ENCODE measurements at regions not wholly inside any gene's neighbourhood (a gene's known extent, or its start where the extent isn't known, plus 50 kb on each side); places are given as distances from the start of the nearest gene placed in this dataset.
"Not testable (repeated sequence)": the region's sequence is repeated elsewhere in the genome, so short reads cannot be mapped to it uniquely, and the experiment has no call there.

- no peak for DNase-seq
These were observed 110.1 kb upstream of the GBE1 start for GRCh38 chr3:81871358-81872155.

- no peak for DNase-seq
These were observed 107.9 kb upstream of the GBE1 start for GRCh38 chr3:81869382-81869781.

GRCh38 chr3:81868597-81868996, 107.2 kb upstream of the GBE1 start:
- no peak for DNase-seq

GRCh38 chr3:81867875-81868274, 106.4 kb upstream of the GBE1 start:
- DNase-seq = no peak

- not testable (repeated sequence) for DNase-seq
These were observed 103.7 kb upstream of the GBE1 start for GRCh38 chr3:81865164-81865563.

- no peak for DNase-seq
These were observed 102.8 kb upstream of the GBE1 start for GRCh38 chr3:81864272-81864671.

GRCh38 chr3:81863756-81864155, 102.3 kb upstream of the GBE1 start:
- no peak for DNase-seq

GRCh38 chr3:81861593-81861992, 100.1 kb upstream of the GBE1 start:
- DNase-seq = no peak

GRCh38 chr3:81859524-81859923, 98.1 kb upstream of the GBE1 start:
- DNase-seq = no peak

- no peak for DNase-seq
These were observed 92.0 kb upstream of the GBE1 start for GRCh38 chr3:81853431-81853830.

GRCh38 chr3:81851176-81851575, 89.7 kb upstream of the GBE1 start:
- no peak for DNase-seq

- no peak for DNase-seq
These were observed 85.5 kb upstream of the GBE1 start for GRCh38 chr3:81846988-81847387.

GRCh38 chr3:81841540-81841939, 80.1 kb upstream of the GBE1 start:
- no peak for DNase-seq

- no peak for DNase-seq
These were observed 78.2 kb upstream of the GBE1 start for GRCh38 chr3:81839504-81840094.

GRCh38 chr3:81838457-81838856, 77.0 kb upstream of the GBE1 start:
- no peak for DNase-seq

GRCh38 chr3:81837071-81837593, 75.7 kb upstream of the GBE1 start:
- DNase-seq = no peak

- DNase-seq = no peak
These were observed 68.5 kb upstream of the GBE1 start for GRCh38 chr3:81829937-81830336.

- DNase-seq = not testable (repeated sequence)
These were observed 67.8 kb upstream of the GBE1 start for GRCh38 chr3:81829272-81829671.

- peak in 2 of 58 donors; percentile 0 to 17 for DNase-seq
These were observed 62.5 kb upstream of the GBE1 start for GRCh38 chr3:81823882-81824395.

GRCh38 chr3:81823086-81823485, 61.6 kb upstream of the GBE1 start:
- DNase-seq = no peak

- peak in 2 of 58 donors; percentile 2 to 7 for DNase-seq
These were observed 55.2 kb upstream of the GBE1 start for GRCh38 chr3:81816473-81817250.

- DNase-seq = not testable (repeated sequence)
These were observed 50.7 kb upstream of the GBE1 start for GRCh38 chr3:81812098-81812497.

All from anterior cingulate cortex (tissue), 58 donors.